Naive B cell (primary cell): ENCODE measurements at regions not wholly inside any gene's neighbourhood (a gene's known extent, or its start where the extent isn't known, plus 50 kb on each side); places are given as distances from the start of the nearest gene placed in this dataset.
"Not testable (repeated sequence)": the region's sequence is repeated elsewhere in the genome, so short reads cannot be mapped to it uniquely, and the experiment has no call there.

Experiments used
- ATAC-seq, 2 donors: fragments of 150-1000 bp; cut with Tn5 transposase; 2 replicates each; pipeline ENCODE4 v1.10.0; 2021; ENCODE audit warnings: low read depth in 2 of 2, mild to moderate bottlenecking in 2 of 2, moderate library complexity in 2 of 2
- DNase-seq: peaks from one replicate; pipeline ENCODE4 v3.0.0; 2022
- H3K27ac Mint-ChIP-seq, 6 donors: one replicate each; pipeline ENCODE4 v1.8.0; 2020 to 2022; ENCODE audit warnings: mild to moderate bottlenecking in 6 of 6, mixed read lengths in 6 of 6, moderate library complexity in 5 of 6, inconsistent platforms in 2 of 6
- H3K27me3 Mint-ChIP-seq, 3 donors: one replicate each; pipeline ENCODE4 v1.8.0; 2021 to 2022; ENCODE audit warnings: mixed read lengths in 3 of 3, mild to moderate bottlenecking in 1 of 3
- H3K36me3 Mint-ChIP-seq, 2 donors: one replicate each; pipeline ENCODE4 v1.8.0; 2020 to 2022; ENCODE audit warnings: mixed read lengths in 2 of 2, inconsistent platforms in 1 of 2, mild to moderate bottlenecking in 1 of 2
- H3K4me1 Mint-ChIP-seq, 3 donors: one replicate each; pipeline ENCODE4 v1.8.0; 2020 to 2022; ENCODE audit warnings: mixed read lengths in 3 of 3, inconsistent platforms in 1 of 3, mild to moderate bottlenecking in 1 of 3, moderate library complexity in 1 of 3
- H3K4me3 Mint-ChIP-seq, 8 donors: one replicate each; pipeline ENCODE4 v1.8.0; 2020 to 2022; ENCODE audit warnings: mild to moderate bottlenecking in 8 of 8, mixed read lengths in 8 of 8, moderate library complexity in 8 of 8, inconsistent platforms in 2 of 8
- H3K9me3 Mint-ChIP-seq, 7 donors: one replicate each; pipeline ENCODE4 v1.8.0; 2020 to 2022; ENCODE audit warnings: mixed read lengths in 7 of 7, mild to moderate bottlenecking in 5 of 7, inconsistent platforms in 2 of 7, moderate library complexity in 1 of 7

DNA sequence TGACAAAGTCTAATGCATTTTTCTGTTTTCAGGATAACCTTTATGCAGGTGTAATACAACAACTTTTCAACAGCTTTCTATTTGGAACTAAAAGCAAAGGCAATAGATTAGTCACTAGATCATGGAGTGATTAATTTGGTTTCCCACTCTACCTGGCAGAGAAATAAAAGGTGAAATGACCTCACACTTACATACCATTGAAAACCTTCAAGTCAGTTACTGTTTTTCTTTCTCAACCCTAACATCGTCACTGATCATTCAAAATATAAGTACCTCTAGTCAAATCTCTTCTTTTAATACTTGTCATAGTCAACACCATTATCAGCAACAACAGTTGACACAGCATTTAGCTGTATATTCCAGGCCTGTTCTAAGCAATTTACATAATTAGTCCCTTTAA, 85.1 kb upstream of the ZCCHC13 start:
- Mint-ChIP-seq H3K4me3 (no peak overlapping the region), H3K9me3 (peaks cover 0 to 2% (median 0%) of the 10 kb centered on the region in 7 donors), H3K4me1 (peaks cover 0 to 6% (median 0%) of the 10 kb centered on the region in 3 donors), H3K36me3 (peaks cover 4 to 13% of the 10 kb centered on the region in 2 donors), H3K27ac (no peak overlapping the region), H3K27me3 (no peaks in the 10 kb centered on the region)
- DNase-seq (no peak), ATAC-seq (no peak)

DNA sequence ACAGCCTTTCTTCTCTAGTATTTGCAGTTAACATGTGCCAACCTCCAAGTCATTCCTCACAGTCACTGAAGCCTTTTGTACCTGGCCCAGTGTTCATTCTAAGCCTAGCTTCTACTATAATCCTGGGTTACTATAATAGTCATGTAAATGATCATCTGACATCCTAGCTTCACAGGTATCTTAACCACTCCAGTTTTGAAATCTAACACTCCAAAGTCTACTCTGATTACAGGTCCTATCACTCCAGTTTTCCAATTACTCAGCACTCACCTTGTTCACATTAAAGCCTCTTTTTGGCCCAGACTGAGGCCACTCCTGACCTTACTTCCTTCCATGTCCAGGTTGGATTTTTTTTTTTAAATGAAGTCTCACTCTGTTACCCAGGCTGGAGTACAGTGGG, 87.6 kb upstream of the ZCCHC13 start:
- H3K9me3 Mint-ChIP-seq, result peaks cover 0 to 4% (median 0%) of the 10 kb centered on the region in 7 donors
- peaks cover 8 to 15% of the 10 kb centered on the region in 2 donors for H3K36me3 Mint-ChIP-seq
- H3K4me1 Mint-ChIP-seq, result peaks cover 0 to 6% (median 0%) of the 10 kb centered on the region in 3 donors
- H3K27me3 Mint-ChIP-seq, result no peaks in the 10 kb centered on the region
- no peak for DNase-seq
- H3K27ac Mint-ChIP-seq, result no peak overlapping the region
- no peak overlapping the region for H3K4me3 Mint-ChIP-seq
- no peak for ATAC-seq

DNA sequence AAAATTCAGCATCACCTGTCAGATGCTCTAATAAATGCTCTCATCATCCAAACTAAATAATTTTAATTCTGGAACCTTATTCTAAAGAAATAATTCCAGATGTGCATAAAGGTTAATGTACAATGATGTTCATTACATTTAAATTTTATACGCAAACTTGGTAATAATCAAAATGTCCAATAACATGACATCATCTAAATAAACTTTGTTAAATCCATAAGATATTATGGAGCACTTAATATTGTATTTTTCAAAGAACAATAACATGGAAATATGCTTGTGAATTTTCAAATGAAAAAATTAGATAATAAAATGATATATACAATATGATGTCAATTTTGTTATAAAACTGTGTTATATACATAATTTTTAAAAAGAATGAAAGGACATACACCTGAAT, 92.1 kb upstream of the ZCCHC13 start:
- no peak overlapping the region for H3K27ac Mint-ChIP-seq
- DNase-seq (no peak), ATAC-seq (no peak)
- peaks cover 8 to 18% of the 10 kb centered on the region in 2 donors for H3K36me3 Mint-ChIP-seq
- no peak overlapping the region for H3K4me3 Mint-ChIP-seq
- H3K4me1 Mint-ChIP-seq, result no peaks in the 10 kb centered on the region
- no peaks in the 10 kb centered on the region for H3K27me3 Mint-ChIP-seq
- H3K9me3 Mint-ChIP-seq, result peaks cover 0 to 4% (median 0%) of the 10 kb centered on the region in 7 donors

DNA sequence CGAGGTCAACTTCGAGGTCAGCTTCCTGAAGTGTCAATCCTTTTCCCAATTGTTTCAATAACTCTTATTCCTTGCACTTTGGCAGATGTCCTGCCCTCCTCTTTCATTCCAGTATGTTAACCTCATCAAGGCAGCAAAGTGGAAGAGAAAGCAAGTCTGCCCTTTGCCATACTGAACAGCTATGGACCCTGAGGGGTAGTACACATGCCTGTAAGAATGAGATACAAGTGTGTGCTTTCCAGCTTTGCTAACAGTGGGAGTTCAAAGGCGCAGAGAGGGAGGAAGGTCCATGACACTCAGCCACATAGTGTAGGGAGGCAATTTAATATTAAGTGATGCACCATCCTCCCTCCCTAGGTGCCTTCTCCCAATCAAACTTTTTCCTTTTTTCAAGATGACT, 96.4 kb upstream of the ZCCHC13 start:
- Mint-ChIP-seq H3K27ac (no peak overlapping the region), H3K9me3 (peaks cover 0 to 6% (median 0%) of the 10 kb centered on the region in 7 donors), H3K36me3 (peaks cover 0 to 5% of the 10 kb centered on the region in 2 donors), H3K4me3 (no peak overlapping the region), H3K4me1 (no peaks in the 10 kb centered on the region), H3K27me3 (no peaks in the 10 kb centered on the region)
- no peak for DNase-seq
- ATAC-seq, result no peak

DNA sequence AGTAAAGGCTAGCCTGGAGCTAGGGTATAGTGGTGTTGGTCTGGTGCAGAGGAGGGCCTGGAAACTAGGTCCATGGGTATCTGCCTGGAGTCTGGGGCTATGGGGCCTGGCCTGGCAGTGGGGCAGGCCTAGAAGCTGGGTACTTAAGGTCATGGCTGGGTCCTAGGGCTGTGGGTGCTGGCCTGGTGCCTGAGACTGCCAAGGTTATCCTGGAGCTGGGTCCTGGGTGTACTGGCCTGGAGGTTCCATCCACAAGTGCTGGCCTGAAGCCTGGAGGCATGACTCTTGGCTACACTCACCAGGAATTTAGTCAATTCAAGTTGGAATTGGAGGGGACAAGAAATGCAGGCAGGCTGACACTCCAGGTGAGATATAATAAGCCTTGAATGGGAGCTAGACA, 108.4 kb upstream of the ZCCHC13 start:
- H3K4me3 Mint-ChIP-seq, result no peak overlapping the region
- peaks cover 0 to 8% (median 4%) of the 10 kb centered on the region in 7 donors for H3K9me3 Mint-ChIP-seq
- H3K27ac Mint-ChIP-seq, result peak overlapping the region in 1 of 6 donors; percentile 59
- H3K4me1 Mint-ChIP-seq, result no peaks in the 10 kb centered on the region
- no peaks in the 10 kb centered on the region for H3K27me3 Mint-ChIP-seq
- DNase-seq, result no peak
- H3K36me3 Mint-ChIP-seq, result peaks cover 0 to 4% of the 10 kb centered on the region in 2 donors
- ATAC-seq, result no peak

DNA sequence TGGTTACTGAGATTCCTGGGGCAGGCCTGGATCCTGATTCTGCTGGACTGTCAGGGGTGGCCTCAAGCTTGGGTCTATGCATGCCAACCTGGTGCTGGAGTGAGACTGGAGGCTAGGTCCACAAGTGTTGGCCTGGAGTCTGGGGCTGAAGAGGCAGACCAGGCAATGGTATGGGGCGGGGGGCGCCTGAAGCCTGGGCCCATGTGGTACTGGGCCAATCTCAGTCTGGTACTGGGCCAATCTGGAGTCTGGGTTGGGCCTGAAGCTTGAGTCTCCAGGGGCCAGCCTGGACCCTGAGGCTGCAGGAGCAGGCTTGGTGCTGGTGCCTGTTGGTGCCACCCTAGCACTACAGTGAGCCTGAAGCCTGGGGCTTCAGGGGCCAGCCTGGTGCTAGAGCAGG, 108.9 kb upstream of the ZCCHC13 start:
- peaks cover 0 to 4% of the 10 kb centered on the region in 2 donors for H3K36me3 Mint-ChIP-seq
- H3K27ac Mint-ChIP-seq, result no peak overlapping the region
- H3K4me1 Mint-ChIP-seq, result no peaks in the 10 kb centered on the region
- no peak for ATAC-seq
- peak overlapping the region in 1 of 8 donors; percentile 74 for H3K4me3 Mint-ChIP-seq
- H3K27me3 Mint-ChIP-seq, result no peaks in the 10 kb centered on the region
- DNase-seq, result no peak
- H3K9me3 Mint-ChIP-seq, result peaks cover 0 to 8% (median 5%) of the 10 kb centered on the region in 7 donors

DNA sequence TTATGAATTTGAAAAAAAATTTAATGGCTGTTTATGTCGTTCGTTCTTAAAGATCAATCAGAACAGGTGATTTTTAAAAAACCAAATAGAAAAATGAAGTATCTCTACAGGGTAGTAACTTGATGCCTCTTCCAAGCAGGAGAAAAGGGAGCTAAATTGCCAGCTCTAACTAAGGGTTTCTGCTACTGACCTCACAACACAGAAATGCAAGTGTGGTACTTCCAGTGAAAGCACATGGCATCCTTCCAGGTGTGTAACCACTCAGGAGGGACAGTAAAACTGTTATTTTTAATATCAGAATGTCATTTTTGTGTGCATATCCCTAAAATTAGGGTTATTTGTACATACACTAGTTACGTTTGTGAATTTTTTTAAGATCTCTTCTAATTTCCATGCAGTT, 116.8 kb upstream of the ZCCHC13 start:
- H3K9me3 Mint-ChIP-seq, result peaks cover 0 to 4% (median 0%) of the 10 kb centered on the region in 7 donors
- ATAC-seq, result no peak
- H3K27ac Mint-ChIP-seq, result no peak overlapping the region
- no peak overlapping the region for H3K4me3 Mint-ChIP-seq
- H3K27me3 Mint-ChIP-seq, result no peaks in the 10 kb centered on the region
- no peaks in the 10 kb centered on the region for H3K4me1 Mint-ChIP-seq
- no peak for DNase-seq
- H3K36me3 Mint-ChIP-seq, result peaks cover 0 to 4% of the 10 kb centered on the region in 2 donors

DNA sequence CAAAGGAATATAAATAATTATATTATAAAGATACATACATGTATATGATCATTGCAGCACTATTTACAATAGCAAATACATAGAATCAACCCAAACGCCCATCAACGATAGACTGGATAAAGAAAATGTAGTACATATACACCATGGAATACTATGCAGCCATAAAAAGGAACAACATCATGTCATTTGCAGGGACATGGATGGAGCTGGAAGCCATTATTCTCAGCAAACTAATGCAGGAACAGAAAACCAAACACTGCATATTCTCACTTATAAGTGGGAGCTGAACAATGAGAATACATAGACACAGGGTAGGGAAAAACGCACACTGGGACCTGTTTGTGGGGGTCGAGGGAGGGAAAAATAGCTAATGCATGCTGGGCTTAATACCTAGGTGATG, 120.9 kb upstream of the ZCCHC13 start:
- not testable (repeated sequence) for H3K27me3 Mint-ChIP-seq, DNase-seq, H3K9me3 Mint-ChIP-seq, ATAC-seq, H3K4me3 Mint-ChIP-seq, H3K27ac Mint-ChIP-seq, H3K36me3 Mint-ChIP-seq, H3K4me1 Mint-ChIP-seq

DNA sequence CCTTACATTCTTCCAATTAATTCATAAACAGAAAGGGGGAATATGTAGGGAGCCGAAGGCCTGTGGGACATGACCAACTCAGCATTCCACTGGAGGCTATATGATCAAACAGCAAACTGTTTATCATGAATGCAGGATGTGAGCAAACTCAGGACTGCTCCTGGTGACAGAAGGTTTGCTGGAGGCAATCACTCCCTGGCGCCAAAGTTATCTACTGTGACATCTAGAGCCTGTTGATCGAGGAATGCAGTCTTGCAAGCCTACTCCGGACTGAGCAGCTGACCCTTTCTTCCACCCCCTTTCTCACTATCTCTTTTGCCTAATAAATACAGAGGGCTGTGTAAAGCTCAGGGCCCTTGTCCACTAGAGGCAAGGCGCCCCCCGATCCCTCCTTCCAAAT, 122.0 kb upstream of the ZCCHC13 start:
- H3K27ac Mint-ChIP-seq, H3K9me3 Mint-ChIP-seq, ATAC-seq, H3K4me1 Mint-ChIP-seq, H3K36me3 Mint-ChIP-seq, H3K27me3 Mint-ChIP-seq, DNase-seq: not testable (repeated sequence)
- H3K4me3 Mint-ChIP-seq, result peak overlapping the region in 1 of 8 donors; percentile 69

DNA sequence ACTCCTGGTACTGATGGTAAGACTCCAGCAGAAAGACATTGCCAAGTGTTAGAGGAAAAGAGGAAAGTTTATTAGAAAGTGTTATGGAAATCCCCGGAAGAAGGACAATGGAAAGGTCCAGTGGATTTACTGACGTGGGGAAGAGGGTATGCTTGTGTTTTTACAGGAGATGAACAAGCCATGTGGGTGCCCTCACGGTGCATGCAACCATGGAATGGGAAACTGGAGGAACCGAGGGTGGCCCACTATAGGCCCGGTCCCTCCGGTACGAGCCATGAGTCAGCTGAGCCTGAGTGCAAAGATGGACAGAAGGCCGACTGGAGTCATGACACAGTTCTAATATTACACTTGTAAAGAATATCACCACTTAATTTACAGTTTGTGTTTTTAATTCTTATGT, 123.3 kb upstream of the ZCCHC13 start:
- no peak for DNase-seq
- H3K36me3 Mint-ChIP-seq, result peaks cover 0 to 4% of the 10 kb centered on the region in 2 donors
- peaks cover 0 to 4% (median 0%) of the 10 kb centered on the region in 7 donors for H3K9me3 Mint-ChIP-seq
- H3K4me1 Mint-ChIP-seq, result no peaks in the 10 kb centered on the region
- no peaks in the 10 kb centered on the region for H3K27me3 Mint-ChIP-seq
- ATAC-seq, result no peak
- no peak overlapping the region for H3K4me3 Mint-ChIP-seq
- no peak overlapping the region for H3K27ac Mint-ChIP-seq

DNA sequence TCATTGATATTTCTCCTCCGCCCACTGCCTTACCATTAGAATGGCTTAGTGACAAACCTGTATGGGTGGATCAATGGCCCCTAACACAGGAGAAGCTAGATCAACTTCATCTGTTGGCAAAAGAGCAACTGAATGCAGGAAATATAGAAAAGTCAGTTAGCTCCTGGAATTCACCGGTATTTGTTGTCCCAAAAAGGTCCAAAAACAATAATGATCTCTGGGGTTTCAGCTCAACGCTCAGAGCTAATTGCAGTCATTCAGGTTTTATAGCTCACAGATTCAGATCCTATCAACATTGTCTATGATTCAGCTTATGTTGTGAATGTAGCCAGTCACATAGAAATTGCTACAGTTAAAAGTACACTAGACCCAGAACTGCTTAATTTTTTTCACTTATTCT, 124.0 kb upstream of the ZCCHC13 start:
- no peak overlapping the region for H3K4me3 Mint-ChIP-seq
- H3K36me3 Mint-ChIP-seq, result peaks cover 0 to 4% of the 10 kb centered on the region in 2 donors
- no peaks in the 10 kb centered on the region for H3K27me3 Mint-ChIP-seq
- ATAC-seq, result no peak
- DNase-seq, result no peak
- H3K27ac Mint-ChIP-seq, result no peak overlapping the region
- H3K9me3 Mint-ChIP-seq, result peaks cover 0 to 7% (median 0%) of the 10 kb centered on the region in 7 donors
- no peaks in the 10 kb centered on the region for H3K4me1 Mint-ChIP-seq

DNA sequence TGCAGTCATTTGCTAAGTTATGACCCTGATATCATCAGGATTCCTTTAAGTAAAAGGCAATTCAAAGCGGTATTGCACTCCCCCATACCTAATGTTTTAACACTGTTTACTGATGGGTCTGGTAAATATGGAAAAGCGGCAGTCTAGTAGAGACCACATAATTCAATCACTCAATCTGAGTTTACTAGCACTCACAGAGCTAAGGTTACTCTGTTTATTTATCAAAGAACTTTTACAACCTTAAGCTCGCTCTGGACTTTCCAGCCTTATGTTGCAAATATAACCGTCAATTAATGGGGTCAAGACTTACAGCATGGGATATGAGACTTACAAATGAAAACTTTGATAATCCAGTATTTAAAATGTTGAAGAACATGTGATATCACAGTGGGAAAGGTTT, 124.5 kb upstream of the ZCCHC13 start:
- no peak for ATAC-seq

DNA sequence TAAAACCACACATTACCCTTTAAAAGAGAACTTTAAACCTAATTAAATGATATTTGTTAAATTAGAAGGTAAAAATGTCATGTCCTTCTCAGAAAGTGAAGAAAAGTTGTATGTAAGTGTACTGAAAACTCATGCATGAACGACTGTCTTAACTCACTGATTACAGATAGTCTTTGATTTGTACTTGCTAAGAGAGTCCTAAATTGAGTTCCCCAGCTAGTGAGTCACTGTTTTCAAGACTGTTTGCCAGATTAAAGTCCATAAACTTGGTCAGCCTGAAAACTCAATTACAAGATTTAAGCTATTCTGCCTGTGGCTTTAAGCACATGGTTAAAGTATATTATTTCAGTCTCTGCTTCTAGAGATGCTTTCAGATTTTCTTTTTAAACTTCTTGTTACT, 124.9 kb upstream of the ZCCHC13 start:
- no peak for ATAC-seq
- Mint-ChIP-seq H3K36me3 (peaks cover 0 to 11% of the 10 kb centered on the region in 2 donors), H3K4me3 (no peak overlapping the region), H3K27me3 (no peaks in the 10 kb centered on the region), H3K9me3 (peaks cover 0 to 16% (median 4%) of the 10 kb centered on the region in 7 donors), H3K27ac (no peak overlapping the region), H3K4me1 (no peaks in the 10 kb centered on the region)
- DNase-seq, result no peak

More for the DNA sequence above, 124.5 kb upstream of the ZCCHC13 start:
- H3K27ac Mint-ChIP-seq, result no peak overlapping the region
- no peaks in the 10 kb centered on the region for H3K4me1 Mint-ChIP-seq
- H3K36me3 Mint-ChIP-seq, result peaks cover 0 to 7% of the 10 kb centered on the region in 2 donors
- H3K27me3 Mint-ChIP-seq, result no peaks in the 10 kb centered on the region
- peaks cover 0 to 12% (median 2%) of the 10 kb centered on the region in 7 donors for H3K9me3 Mint-ChIP-seq
- no peak for DNase-seq
- H3K4me3 Mint-ChIP-seq, result no peak overlapping the region

DNA sequence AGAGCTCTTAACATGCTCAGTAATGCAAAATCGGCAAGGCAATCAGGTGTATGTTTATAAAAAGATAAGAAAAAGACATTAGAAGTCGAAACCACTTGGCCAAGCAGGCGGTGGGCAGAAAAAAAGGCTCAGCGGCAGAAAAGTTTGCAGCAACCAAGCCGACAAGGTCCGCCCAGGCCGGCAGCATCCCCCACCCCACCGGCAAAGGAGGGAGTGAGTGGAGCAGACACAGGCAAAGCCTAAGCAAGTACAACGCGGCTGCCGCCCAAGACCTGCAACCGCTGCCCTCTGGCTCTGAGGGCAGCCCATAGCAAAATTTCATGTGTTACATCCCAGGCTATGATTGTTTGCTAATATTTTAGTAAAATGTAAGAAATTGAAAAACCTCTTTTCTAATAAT, 125.4 kb upstream of the ZCCHC13 start:
- Mint-ChIP-seq H3K27me3 (no peaks in the 10 kb centered on the region), H3K27ac (no peak overlapping the region), H3K4me1 (no peaks in the 10 kb centered on the region), H3K9me3 (peaks cover 0 to 21% (median 4%) of the 10 kb centered on the region in 7 donors), H3K36me3 (peaks cover 0 to 11% of the 10 kb centered on the region in 2 donors), H3K4me3 (no peak overlapping the region)
- DNase-seq, result no peak
- no peak for ATAC-seq

DNA sequence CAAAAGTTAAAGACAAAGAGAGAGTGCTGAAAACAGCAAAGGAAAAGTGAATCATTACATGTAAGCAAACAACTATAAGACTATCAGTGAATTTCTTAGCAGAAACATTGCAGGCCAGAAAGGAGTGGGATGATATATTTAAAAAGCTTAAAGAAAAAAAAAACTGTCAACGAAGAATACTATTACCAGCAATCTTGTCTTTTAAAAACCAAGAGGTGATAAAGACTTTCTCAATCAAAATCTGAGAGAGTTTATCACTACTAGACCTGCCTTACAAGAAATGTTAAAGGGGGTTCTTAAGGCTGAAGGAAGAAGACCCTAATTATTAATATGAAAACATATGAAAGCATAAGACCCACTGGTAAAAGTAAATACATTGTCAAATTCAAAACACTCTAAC, 132.5 kb upstream of the ZCCHC13 start:
- ATAC-seq (no peak), DNase-seq (no peak)
- Mint-ChIP-seq H3K27me3 (no peaks in the 10 kb centered on the region), H3K4me1 (no peaks in the 10 kb centered on the region), H3K36me3 (peaks cover 10 to 20% of the 10 kb centered on the region in 2 donors), H3K27ac (no peak overlapping the region), H3K9me3 (peaks cover 8 to 45% (median 29%) of the 10 kb centered on the region in 7 donors), H3K4me3 (no peak overlapping the region)
